ENCODE measurements at regions not wholly inside any gene's neighbourhood (a gene's known extent, or its start where the extent isn't known, plus 50 kb on each side); places are given as distances from the start of the nearest gene placed in this dataset.
A peak's percentile ranks its signal among the peaks of the same experiment; 100 is the strongest.
"Not testable (repeated sequence)": the region's sequence is repeated elsewhere in the genome, so short reads cannot be mapped to it uniquely, and the experiment has no call there.

DNA sequence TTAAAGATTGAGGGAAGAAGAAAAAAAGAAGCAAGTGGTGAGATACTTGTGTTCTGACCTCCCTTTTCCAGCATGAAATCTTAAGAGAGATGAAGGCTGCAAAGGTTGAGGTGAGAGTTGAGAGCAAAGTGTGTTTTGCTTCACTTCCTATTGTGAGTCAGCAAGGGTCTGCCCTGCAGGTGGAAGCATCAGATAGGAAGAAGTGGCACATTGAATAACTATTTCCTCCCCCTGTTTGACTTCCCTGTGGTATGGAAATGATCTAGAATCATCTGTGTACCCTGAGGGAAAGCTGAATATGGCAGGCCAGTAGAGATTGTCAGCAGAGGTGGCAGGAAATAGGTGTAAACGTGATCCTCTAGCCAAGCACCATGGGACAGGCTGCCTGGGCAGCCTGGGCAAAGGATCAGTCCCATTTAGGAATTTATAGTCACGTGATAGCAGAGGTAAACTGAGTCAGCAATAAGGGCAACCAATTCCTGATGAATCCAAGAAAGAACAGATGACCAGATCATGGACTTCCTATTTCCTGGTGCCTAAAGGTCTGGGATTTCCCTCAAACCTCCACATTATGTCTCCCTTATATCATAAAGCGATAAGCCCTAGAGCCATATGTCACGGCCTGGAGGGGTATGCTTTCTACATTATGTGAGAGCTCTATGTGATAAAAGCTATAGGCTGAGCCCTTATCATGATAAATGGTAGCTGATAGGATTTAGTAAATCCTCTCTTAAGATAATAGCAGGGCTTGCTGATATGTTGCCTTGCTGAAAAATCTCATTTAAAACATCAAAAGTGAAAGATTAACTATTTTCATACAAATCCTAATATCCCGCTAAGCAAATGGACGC lies 287.0 kb downstream of the MDFIC start:
- Histone ChIP-seq H3K4me3 (ENCODE audit: low read length) (no peak overlapping the region), H3F3A (ENCODE audit: insufficient read depth, low read length) (no peaks in the 10 kb centered on the region), H3K9me2 (replicated peaks; ENCODE audit: insufficient read depth, low read length) (no peaks in the 10 kb centered on the region), H3K4me1 (ENCODE audit: low read length) (no peaks in the 10 kb centered on the region), H3K9me3 (replicated peaks; ENCODE audit: insufficient read depth, low read length) (no peaks in the 10 kb centered on the region), H3K36me3 (replicated peaks; ENCODE audit: insufficient read depth, low read length) (no peaks in the 10 kb centered on the region), H3K79me2 (ENCODE audit: low read length) (no peaks in the 10 kb centered on the region), H2AFZ (ENCODE audit: low read length) (0 out of 2 replicates have a peak overlapping the region, but pooled peaks have one; percentile 13), H3K27me3 (replicated peaks; ENCODE audit: insufficient read depth, low read length) (no peaks in the 10 kb centered on the region), H3K4me2 (ENCODE audit: low read depth, low read length) (no peak overlapping the region), H3K27ac (ENCODE audit: low read length) (no peak overlapping the region), H4K20me1 (ENCODE audit: insufficient read depth, low read length) (no peaks in the 10 kb centered on the region), H3K9ac (ENCODE audit: low read length) (no peak overlapping the region)
- no peak for DNase-seq
- TF ChIP-seq EZH2phosphoT487 (IDR thresholded peaks at IDR 0.05; ENCODE audit: low read length) (no peak), EZH2 (optimal IDR thresholded peaks at IDR 0.05; ENCODE audit: low read depth, low read length) (no peak)
- TF ChIP-seq, protein P1, sequence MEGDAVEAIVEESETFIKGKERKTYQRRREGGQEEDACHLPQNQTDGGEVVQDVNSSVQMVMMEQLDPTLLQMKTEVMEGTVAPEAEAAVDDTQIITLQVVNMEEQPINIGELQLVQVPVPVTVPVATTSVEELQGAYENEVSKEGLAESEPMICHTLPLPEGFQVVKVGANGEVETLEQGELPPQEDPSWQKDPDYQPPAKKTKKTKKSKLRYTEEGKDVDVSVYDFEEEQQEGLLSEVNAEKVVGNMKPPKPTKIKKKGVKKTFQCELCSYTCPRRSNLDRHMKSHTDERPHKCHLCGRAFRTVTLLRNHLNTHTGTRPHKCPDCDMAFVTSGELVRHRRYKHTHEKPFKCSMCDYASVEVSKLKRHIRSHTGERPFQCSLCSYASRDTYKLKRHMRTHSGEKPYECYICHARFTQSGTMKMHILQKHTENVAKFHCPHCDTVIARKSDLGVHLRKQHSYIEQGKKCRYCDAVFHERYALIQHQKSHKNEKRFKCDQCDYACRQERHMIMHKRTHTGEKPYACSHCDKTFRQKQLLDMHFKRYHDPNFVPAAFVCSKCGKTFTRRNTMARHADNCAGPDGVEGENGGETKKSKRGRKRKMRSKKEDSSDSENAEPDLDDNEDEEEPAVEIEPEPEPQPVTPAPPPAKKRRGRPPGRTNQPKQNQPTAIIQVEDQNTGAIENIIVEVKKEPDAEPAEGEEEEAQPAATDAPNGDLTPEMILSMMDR (IDR thresholded peaks at IDR 0.05; ENCODE audit: low read length), result no peak

DNA sequence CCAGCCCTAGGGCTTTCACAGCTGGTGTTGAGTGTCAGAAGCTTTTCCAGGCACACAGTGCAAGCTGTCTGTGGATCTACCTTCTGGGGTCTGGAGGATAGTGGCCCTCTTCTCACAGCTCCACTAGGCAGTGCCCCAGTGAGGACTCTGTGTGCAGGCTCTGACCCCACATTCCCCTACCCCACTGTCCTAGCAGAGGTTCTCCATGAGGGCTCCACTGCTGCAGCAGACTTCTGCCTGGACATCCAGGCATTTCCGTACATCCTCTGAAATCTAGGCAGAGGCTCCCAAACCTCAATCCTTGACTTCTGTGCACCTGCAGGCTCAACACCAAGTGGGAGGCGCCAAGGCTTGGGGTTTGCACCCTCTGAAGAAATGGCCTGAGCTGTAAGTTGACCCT lies 284.5 kb downstream of the MDFIC start:
- not testable (repeated sequence) for H3K9me2 ChIP-seq (replicated peaks; ENCODE audit: insufficient read depth, low read length); H3K36me3 ChIP-seq (replicated peaks; ENCODE audit: insufficient read depth, low read length); H3K4me3 ChIP-seq (ENCODE audit: low read length); H3K4me1 ChIP-seq (ENCODE audit: low read length); H3K27ac ChIP-seq (ENCODE audit: low read length); H4K20me1 ChIP-seq (ENCODE audit: insufficient read depth, low read length); DNase-seq; H2AFZ ChIP-seq (ENCODE audit: low read length); H3K9ac ChIP-seq (ENCODE audit: low read length); H3K4me2 ChIP-seq (ENCODE audit: low read depth, low read length); H3K79me2 ChIP-seq (ENCODE audit: low read length); H3K27me3 ChIP-seq (replicated peaks; ENCODE audit: insufficient read depth, low read length); H3F3A ChIP-seq (ENCODE audit: insufficient read depth, low read length); H3K9me3 ChIP-seq (replicated peaks; ENCODE audit: insufficient read depth, low read length)

DNA sequence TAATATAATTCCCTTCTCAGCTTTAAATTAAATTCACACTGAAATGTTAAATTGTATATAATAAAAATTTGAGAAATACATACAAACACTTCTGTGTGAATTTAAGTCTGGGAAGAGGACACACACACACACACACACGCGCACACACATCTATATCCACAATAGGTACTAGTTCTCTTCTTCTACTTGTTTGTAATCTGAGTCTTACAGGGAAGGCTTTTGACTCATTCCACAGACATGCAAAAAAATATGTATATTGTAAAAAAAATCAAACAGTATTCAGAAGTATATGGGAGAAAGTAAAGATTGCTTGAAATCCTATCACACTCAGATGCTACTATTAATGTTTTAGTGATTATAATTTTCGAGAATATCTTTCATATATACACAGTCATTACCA lies 276.2 kb downstream of the MDFIC start:
- Histone ChIP-seq H3K36me3 (replicated peaks; ENCODE audit: insufficient read depth, low read length) (no peaks in the 10 kb centered on the region), H2AFZ (ENCODE audit: low read length) (no peak overlapping the region), H3K79me2 (ENCODE audit: low read length) (no peaks in the 10 kb centered on the region), H3K9ac (ENCODE audit: low read length) (no peak overlapping the region), H3K4me1 (ENCODE audit: low read length) (no peaks in the 10 kb centered on the region), H3K4me2 (ENCODE audit: low read depth, low read length) (no peak overlapping the region), H3K27me3 (replicated peaks; ENCODE audit: insufficient read depth, low read length) (no peaks in the 10 kb centered on the region), H3K27ac (ENCODE audit: low read length) (no peak overlapping the region), H3K9me3 (replicated peaks; ENCODE audit: insufficient read depth, low read length) (no peaks in the 10 kb centered on the region), H4K20me1 (ENCODE audit: insufficient read depth, low read length) (no peaks in the 10 kb centered on the region), H3K4me3 (ENCODE audit: low read length) (no peak overlapping the region), H3K9me2 (replicated peaks; ENCODE audit: insufficient read depth, low read length) (no peaks in the 10 kb centered on the region), H3F3A (ENCODE audit: insufficient read depth, low read length) (no peaks in the 10 kb centered on the region)
- no peak for TF ChIP-seq EZH2 (optimal IDR thresholded peaks at IDR 0.05; ENCODE audit: low read depth, low read length)
- TF ChIP-seq, protein P1 (IDR thresholded peaks at IDR 0.05; ENCODE audit: low read length), result no peak
- TF ChIP-seq EZH2phosphoT487 (IDR thresholded peaks at IDR 0.05; ENCODE audit: low read length), result no peak
- DNase-seq, result no peak

DNA sequence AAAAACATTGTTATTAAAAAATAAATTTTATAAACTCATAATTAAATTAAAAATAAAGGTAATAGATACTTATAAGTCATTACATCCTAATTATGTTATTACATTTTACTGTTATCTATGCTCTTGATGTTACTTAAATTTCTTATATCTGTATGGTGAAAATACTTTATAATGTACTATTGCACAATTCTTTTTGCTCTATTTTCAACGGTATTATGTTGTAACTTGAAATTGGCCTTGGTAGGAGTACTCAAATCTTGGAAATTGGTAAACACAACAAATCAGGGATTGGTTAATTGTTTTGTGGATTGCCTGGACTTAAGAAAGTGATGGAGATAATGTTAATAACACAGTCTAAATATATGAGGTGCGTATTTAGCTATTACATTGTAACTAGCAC lies 273.3 kb downstream of the MDFIC start:
- Histone ChIP-seq H3K36me3 (replicated peaks; ENCODE audit: insufficient read depth, low read length) (no peaks in the 10 kb centered on the region), H2AFZ (ENCODE audit: low read length) (no peak overlapping the region)
- no peak for TF ChIP-seq EZH2phosphoT487 (IDR thresholded peaks at IDR 0.05; ENCODE audit: low read length)
- TF ChIP-seq, protein P1 (IDR thresholded peaks at IDR 0.05; ENCODE audit: low read length), result no peak
- TF ChIP-seq EZH2 (optimal IDR thresholded peaks at IDR 0.05; ENCODE audit: low read depth, low read length), result no peak

More for the DNA sequence above, 273.3 kb downstream of the MDFIC start:
- Histone ChIP-seq H3F3A (ENCODE audit: insufficient read depth, low read length) (no peaks in the 10 kb centered on the region), H3K79me2 (ENCODE audit: low read length) (no peaks in the 10 kb centered on the region), H3K4me1 (ENCODE audit: low read length) (no peaks in the 10 kb centered on the region), H3K27me3 (replicated peaks; ENCODE audit: insufficient read depth, low read length) (no peaks in the 10 kb centered on the region), H3K9me3 (replicated peaks; ENCODE audit: insufficient read depth, low read length) (no peaks in the 10 kb centered on the region), H3K4me3 (ENCODE audit: low read length) (no peak overlapping the region), H3K27ac (ENCODE audit: low read length) (no peak overlapping the region), H3K9ac (ENCODE audit: low read length) (no peak overlapping the region), H3K9me2 (replicated peaks; ENCODE audit: insufficient read depth, low read length) (no peaks in the 10 kb centered on the region), H3K4me2 (ENCODE audit: low read depth, low read length) (no peak overlapping the region), H4K20me1 (ENCODE audit: insufficient read depth, low read length) (no peaks in the 10 kb centered on the region)
- no peak for DNase-seq
